HG02840 (cell line): ENCODE measurements at regions not wholly inside any gene's neighbourhood (a gene's known extent, or its start where the extent isn't known, plus 50 kb on each side); places are given as distances from the start of the nearest gene placed in this dataset.

Experiments
- ATAC-seq: cut with Tn5 transposase; IDR thresholded peaks from one replicate; pipeline ENCODE4 v1.9.1; 2021; ENCODE audit warnings: mild to moderate bottlenecking, moderate library complexity, moderate number of reproducible peaks; ENCODE audit not compliant: unreplicated experiment, low FRiP score

DNA sequence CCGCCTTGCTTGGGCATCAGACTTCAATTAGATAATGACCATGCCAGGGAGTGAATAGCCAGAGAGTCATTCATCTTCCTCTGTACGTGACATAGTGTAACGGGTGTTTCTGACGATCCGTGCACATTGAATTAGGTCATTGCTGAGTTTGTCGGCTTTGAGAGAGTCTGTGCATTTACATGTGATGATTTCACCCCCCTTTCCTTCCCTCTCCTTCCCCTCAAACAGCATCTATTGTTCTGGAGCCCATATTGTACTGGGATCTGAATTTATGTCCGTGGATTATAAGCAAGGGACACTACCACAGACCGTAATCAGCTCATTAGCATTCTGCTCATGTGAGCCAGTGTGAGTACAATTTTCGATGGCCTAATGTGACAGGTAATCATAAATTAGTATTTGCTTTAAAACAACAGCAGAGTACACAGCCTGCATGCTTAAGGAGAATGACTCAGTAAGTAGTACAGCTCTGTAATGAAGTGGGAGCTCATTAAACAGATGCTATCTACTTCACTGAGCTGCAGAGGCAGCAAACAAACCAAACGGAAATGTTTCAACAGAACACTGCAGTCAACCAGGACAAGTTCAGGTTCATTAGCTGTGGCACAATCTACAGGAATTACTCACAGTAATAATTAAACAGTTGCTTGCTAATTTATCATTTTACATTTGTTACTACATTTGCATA lies 302.1 kb downstream of the CSNK1G3 start:
- ATAC-seq, result no peak

DNA sequence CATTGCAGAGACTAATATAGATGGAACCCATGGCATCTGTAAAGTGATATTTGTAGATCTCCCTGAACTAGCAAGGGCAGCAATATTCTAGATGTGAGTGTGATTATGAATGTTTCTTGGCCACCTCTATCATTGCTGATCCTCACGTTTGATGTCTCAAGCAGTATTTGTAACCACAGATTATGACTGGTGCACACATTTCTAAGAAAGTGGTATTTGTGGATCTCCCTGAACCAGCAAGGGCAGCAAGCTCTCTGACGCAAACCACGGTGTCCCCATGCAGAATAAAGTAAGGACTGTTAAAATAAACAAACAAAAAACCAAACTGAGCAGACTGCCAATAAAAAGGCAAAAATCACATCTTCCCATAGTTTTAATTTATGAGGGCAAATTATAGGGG lies 301.3 kb downstream of the CSNK1G3 start:
- ATAC-seq, result no peak

DNA sequence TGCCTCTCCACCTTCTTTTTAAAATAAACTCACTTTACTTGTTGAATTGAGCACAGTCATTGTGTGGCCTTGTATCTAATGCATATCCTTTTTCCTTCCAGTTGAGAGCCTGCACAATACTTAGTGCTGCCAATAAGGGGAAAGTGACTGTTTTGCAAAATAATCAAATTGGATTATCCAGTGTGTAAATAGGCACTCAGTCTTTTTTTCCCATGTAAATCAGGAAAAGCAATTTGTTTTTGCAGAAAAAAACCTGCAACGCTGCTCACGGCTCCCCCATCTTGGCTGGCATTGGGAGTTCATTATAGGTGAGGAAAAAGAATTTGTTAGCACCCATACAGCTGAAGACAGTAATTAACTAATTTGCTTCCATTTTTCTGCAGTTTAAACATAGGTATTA lies 299.9 kb downstream of the CSNK1G3 start:
- ATAC-seq, result no peak

DNA sequence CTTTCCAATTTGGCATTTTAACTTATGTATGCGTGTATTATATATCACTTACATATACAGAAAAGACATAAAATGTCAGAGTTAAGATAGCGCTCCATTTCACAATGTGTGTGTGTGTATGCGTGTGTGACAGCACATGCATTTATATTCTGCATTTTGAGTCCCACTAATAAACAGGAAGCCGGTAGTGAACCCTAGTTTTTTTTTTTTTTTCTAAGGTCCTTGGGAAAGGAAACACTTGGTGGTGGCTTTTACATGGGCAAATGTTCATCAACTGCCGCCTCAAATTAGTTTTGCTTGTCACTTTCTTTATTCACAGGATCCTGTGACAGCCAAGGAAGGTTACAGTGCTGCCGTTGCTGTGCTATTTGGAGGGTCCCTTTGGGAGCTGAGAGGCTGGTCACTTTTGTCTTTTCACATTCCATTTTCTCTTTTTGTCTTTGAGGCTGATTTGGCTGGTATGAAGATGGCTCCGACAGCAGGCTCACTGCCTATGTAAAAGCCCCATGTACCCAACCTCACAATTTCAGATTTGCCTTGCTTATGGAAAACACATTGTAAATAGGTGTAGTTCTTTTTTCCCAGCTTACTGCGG lies 298.9 kb downstream of the CSNK1G3 start:
- ATAC-seq, result no peak

DNA sequence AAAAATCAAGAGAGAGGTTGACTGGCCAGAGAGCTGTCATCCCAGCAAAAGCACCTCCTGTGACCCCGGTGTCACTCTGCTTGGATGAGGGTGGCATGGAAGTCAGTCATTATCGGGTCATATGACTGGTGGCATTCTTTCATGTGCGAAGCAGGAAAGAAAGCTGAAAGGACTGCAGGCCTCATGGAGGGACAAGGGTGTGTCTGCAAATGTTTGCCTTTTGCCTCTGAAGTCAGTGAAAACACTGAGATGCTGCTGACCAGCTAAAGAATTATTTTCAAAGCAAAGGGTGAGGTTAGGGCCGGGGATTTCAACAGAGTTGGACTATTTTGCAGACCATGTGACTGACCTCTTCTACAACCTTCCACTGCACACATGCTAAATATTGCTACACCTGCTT lies 298.3 kb downstream of the CSNK1G3 start:
- no peak for ATAC-seq

DNA sequence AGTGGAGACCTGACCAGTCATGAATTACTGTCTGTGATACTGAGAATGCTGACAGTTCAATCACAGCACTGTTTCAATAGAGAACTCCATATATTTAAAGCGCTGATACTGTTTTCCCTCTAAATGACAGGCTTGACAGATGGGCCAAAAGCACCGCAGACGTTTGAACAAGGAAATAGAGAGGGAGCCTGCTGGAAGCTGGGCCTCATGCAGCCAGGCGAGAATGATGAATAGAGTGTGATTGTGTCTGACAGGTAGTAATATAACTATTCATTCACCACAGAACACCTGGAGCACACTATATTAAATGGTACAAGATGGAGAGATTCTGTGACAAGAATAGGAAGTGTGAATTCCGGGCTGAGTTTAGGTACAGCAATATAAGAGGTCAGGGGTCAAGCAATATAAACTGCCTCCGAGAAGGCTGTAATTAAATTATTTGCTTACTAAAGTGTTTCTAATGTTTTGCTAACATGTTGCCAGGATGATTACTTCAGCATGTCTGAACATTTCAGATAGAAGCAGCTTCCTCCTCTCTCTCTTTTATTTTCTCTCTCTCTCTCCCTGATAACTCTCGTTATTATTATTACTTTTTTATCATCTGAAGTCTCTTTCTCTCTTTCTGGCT lies 297.7 kb downstream of the CSNK1G3 start:
- no peak for ATAC-seq

DNA sequence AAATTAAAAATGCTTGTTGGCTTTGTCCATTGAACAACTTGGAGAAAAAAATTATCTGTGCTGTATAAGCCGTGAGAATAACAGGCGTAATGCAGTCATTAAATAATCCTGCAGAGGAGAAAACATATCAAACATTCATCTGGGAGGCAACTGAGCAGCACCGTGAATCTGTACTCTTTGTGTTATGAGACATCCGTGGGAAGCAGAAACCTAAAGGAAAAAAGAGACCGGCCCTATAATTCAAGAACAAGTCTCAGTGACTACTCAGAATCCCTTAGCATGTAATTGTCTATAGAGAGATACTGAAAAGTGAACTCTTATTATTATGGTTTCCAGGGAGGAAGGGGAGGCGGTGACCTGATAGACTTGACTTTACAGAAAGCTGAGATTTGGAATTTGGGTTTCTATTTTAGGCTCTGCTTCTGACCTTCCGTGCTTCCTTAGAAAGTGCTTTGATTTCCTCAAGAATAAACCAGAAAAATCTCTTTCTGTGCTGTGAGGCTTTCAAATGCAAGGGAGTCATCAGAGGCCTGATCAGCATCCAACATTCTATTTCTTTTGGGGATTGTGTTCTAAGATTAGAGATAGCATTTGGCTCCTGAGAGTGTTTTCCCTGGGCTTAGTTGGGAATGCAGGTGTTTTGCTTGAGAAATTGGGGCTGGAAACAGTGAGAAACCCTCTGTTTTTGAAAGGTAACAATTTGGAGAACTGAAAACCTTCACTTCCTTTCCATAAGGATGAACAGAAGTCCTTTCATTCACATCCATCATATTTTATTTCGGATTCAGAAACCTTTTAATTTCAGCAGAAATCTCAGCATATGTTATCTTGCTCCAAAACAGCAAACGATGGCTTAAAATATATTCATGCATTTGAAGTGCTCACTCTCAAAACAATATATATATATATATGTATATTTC lies 296.7 kb downstream of the CSNK1G3 start:
- no peak for ATAC-seq

DNA sequence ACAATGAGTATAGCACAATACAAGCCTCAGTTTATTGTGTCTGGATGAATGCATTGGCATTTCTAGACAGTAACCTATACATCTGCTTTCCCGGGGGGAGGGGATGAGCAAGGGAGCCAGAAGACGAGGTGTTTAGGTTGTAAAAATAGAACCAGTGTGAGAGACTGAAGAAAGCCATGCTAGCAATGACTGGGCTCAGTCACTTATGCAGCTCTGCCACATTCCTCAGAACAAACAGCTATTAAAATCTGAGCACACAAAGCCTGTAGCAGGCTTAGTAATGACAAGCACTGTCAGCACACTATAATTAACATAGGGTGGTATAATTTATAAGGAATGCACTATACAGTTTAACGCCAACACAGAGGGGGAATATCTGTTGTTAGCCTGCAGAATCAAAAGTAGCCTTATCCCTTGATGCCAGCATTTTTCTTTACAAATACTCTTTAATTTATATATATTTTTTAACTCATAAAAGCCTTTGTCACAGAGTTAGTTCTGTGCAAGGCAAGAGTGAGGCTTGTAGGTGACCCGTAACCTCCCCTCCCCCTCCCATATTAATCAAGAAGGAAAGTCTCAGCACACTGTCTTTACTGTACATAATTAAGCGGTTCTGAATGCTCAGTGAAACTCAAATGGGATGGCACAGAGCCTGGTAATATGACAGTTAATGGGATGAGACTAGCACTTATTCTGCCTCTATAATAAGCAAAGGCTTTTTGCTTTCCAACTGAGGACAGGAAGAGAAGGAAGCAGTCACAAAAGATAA lies 295.4 kb downstream of the CSNK1G3 start:
- ATAC-seq, result no peak

DNA sequence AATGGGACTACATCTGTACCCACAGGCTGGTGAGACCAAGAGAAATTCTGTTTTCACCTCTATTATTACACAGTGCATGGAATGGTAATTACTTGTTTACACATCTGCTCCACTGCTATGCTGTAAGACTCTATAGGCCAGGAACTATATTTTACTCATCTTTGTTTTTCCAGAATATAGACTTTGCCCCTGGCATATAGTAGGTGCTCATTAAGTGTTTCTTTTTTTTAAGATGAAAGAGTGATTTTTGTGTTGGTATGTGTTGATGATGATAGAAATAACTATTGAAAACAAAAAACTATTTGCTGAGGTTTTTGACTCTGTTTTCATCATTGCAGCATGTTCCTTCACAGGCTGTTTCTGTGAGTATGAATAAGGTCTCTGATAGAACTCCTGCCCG lies 294.7 kb downstream of the CSNK1G3 start:
- ATAC-seq, result no peak

DNA sequence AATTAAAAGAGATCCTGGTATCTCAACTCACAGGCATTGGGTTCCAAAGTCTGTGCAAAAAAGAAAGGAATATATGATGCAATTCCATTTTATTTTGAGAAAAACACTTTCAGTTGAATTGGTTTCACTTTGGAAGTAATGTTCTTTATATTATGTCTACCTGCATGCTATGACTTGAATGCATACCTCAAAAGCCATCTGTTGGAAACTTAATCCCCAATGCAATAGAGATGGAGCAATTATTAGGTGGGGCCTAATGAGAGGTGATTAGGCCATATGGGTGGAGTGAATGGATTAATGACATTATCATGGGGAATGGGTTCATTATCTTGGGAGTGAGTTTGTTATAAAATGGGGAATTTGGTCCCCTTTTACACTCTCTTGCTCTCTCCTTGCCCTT lies 293.3 kb downstream of the CSNK1G3 start:
- ATAC-seq, result no peak

DNA sequence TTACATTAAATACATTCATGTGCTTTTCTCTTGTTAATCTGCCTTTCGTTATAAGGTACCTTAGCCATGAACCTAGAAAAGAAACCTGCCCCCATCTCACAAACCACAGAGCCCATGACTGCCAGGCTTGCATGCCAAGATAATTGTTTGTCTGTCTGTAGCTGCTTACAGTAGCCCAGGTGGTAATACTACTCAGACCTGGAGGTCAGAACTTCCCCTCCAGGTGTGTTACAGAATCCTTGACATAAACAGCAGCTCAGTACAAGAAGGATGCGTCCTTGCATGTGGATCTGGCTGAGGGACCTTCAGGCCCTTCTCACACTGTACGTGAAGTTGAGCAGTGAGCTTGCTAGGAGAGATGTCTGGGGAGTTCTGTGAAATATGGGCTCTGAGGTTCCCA lies 291.4 kb downstream of the CSNK1G3 start:
- ATAC-seq, result no peak

DNA sequence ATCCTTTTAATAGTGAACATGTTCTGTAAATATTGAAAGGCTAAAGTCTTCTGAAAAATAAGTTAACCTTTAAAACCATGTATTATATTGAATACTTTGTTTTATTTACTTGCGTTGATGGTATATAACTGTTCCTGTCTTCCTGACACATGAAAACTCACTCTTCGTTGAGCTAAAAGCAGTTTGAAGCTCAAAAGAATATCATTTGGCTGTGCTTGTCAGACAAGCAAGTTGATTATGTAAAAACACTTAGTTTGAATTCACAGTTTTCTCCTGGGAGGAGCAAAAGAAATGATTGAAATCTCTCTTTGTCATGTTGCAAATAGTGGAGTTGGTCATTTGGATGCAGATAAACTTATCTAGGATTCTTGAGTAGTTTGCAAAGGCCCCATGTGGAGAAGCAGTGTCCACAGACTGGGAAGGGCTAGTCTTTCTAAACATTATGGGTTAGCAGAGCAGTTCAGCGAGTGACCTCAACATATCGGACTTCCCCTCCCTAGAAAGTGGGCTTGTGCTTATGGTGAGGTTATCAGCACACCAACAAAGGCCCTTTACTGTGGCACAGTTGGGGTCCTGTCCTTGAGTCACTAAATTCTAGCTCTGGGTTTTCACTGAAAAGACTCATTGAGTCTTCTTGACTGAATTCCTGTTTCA lies 290.4 kb downstream of the CSNK1G3 start:
- no peak for ATAC-seq

DNA sequence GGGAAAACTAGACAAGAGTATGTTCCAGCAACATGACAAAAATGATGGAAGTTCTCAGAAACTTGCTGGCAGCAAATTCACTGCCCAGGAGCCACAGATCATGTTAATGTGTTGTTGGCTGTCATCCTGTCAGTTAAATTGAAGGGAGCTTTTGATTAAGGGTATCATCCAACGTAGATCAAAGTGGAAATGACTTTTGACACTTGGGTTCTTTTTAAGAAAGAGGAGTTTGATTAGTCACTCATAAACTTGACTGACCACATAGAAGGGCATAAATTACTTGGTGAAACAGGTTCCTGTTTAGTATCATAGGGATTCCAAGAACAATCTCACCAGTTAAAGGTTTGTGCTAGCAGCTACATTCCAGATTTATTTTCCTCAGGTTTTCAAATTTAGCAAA lies 288.7 kb downstream of the CSNK1G3 start:
- no peak for ATAC-seq

DNA sequence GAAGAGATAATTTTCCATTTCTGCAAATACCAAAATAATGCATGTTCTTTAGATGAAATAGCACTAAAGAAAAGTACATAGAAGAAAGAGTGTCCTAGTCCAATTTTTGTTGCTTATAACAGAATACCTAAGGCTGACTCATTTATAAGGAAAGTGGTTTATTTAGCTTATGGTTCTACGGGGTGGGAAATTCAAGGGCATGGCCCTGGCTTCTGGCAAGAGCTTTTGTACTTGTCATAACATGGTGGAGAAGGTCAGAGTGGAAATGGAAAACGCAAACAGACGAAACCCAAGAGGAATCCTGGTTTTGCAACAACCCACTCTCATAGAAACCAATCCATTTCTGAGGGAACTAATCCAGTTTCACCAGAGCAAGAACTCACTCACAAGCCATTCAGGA lies 283.7 kb downstream of the CSNK1G3 start:
- no peak for ATAC-seq

DNA sequence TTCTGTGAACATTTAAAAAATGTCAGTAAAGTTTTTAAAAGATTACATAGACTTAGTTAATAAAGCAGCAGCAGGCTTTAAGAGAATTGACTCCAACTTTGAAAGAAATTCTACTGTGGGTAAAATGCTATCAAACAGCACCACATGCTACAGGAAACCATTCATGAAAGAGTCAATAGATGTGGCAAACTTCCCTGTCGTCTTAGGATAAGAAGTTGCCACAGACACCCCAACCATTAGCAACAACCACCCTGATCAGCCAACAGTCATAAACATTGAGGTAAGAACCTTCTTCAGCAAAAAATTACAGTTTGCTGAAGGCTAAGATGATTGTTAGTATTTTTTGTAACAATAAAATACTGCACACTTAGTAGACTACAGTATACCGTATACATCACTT lies 278.2 kb downstream of the CSNK1G3 start:
- no peak for ATAC-seq

DNA sequence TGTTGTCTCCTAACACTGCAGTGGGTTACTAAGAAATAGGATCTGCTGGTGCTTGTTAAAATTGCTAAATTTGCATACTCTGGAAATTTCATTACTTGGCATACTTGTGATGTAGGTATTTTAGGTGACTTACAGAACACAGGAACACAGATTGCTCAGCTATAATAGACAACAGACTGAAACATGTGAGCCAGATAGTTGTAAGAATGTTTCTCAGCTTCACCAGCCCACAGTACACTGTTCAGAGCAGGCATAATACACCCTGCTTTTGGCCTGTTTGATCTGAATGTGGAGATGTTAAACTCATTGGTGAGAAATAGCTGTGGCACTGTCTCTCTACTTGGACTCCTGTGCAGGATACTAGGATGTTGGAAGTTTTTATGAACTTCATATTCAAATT lies 275.7 kb downstream of the CSNK1G3 start:
- no peak for ATAC-seq

DNA sequence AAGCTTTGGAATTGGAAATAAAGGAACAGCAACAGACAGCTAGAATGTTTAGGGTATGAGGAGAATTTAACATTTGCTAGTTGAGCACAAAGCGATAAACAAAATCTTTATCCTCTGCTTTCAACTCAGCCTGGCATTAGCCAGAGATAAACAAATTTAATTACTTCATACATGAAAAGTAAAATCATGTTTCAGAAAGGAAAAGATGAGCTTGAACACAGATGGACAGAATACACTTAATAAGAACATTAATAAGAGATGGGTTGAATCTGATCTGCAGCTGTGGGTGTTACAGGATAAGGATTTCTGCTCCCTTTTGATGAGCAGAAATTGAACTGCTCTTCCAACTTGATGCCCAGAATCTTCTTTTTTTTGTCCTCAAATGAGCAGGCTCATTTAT lies 275.2 kb downstream of the CSNK1G3 start:
- ATAC-seq, result no peak

DNA sequence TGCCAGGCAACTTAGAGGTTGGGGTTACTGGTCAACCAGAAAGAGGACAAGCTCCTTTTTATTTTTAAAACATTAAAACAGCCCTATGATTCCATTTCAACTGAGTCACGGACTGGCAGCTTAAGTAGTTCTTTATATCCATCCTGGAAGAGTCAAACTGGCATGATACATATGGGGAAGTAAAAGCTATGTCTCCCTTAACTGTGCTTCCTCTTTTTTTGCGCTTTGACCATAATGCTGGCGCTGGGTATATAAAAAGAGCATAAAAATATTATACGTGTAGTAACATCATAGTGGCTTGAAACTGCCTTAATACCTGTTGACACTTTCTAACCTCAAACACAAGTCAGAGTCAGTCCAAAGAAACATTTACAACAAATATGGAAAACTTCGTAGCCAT lies 274.4 kb downstream of the CSNK1G3 start:
- ATAC-seq, result no peak

DNA sequence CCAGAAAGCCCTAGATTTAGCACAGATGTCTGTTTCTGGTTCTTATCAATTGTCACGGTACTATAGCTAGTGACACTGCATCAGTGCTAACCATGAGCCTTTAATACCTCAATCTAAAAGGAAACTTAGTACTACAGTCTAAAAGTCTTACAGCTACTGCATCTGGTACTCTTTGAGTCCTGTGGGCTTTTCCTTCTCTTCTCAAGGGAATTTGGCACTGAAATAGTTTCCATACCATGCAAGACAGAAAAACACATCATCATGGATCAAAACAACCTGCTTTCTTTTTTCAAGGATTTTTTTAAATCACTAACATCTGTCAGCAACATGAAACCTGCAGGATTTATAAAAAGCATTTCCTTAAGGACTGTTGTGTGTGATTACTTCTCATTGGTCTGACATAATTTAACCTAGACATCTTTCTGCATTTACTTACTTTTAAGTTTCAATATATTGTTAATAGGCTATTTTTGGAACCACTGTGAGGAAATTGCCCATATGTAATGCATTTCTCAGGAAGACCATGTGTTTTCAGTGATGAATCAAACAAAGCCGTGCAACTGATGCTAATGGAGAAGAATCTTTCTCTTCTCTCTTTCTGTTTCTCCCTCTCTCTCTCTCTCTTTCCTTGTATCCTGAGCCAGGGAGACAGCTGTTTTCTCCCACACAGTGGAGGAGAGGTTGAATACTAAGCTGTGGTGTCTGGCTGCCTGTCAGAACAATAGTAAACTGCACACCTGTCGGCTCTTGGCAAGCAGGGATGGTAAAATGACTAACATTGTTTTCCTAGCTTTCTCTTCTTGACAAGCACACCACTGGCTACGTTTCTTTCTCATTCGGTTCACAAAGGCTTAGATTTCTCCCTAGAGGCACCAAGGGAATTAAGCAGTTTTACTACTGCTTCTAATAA lies 273.4 kb downstream of the CSNK1G3 start:
- no peak for ATAC-seq
